Mesodermal cell (in vitro differentiated cells): ENCODE measurements at regions not wholly inside any gene's neighbourhood (a gene's known extent, or its start where the extent isn't known, plus 50 kb on each side); places are given as distances from the start of the nearest gene placed in this dataset.
A peak's percentile ranks its signal among the peaks of the same experiment; 100 is the strongest.

Experiments
- H3K27ac ChIP-seq: 2 replicates; pipeline ENCODE4 v1.7.0; 2013; ENCODE audit warnings: mild to moderate bottlenecking, low read depth, low read length, moderate library complexity; ENCODE audit not compliant: severe bottlenecking
- H3K36me3 ChIP-seq: 2 replicates; pipeline ENCODE4 v1.7.1; 2013; ENCODE audit warnings: mild to moderate bottlenecking, low read length, moderate library complexity; ENCODE audit not compliant: control insufficient read depth, insufficient read depth
- H3K4me1 ChIP-seq: one replicate; pipeline ENCODE4 v1.7.1; 2013; ENCODE audit warnings: mild to moderate bottlenecking, low read length; ENCODE audit not compliant: insufficient read depth, control insufficient read depth, poor library complexity, severe bottlenecking
- H3K4me3 ChIP-seq: 2 replicates; pipeline ENCODE4 v1.7.0; 2013; ENCODE audit warnings: low read length, control low read depth, mild to moderate bottlenecking; ENCODE audit not compliant: insufficient read depth, poor library complexity, severe bottlenecking; ENCODE audit errors: extremely low read depth
- H3K9me3 ChIP-seq: 2 replicates; pipeline ENCODE4 v1.7.1; 2013; ENCODE audit warnings: mild to moderate bottlenecking, low read length, moderate library complexity; ENCODE audit not compliant: control insufficient read depth
- WGBS, 2 experiments: methylation state at CpG; one replicate each; pipeline ENCODE4 v1.1.5; 2013; ENCODE audit warnings: missing lambda C conversion rate in 2 of 2; ENCODE audit not compliant: insufficient coverage in 2 of 2; 5-methylcytosine and 5-hydroxymethylcytosine counted together

DNA sequence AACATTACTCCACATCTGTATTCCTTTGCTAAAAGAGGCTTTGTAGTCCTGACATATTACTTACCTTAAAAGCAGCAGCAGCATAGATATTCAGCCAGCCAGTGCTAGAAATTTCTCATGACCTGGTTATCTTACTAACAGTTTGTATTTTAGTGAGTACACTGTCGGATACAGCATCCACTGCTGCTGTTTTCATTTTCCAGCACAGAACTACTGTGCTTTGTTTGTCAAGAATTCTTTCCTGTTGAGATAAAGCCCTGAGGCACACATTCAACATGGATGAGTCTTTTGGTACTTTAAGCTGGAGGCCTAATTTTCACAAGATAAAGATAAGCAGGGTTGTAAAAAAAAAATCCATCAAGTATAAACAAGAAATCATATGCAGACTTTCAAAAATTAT lies 311.2 kb upstream of the OPRM1 start:
- 38% methylated on average over 1 of the region's 1 CpG; no CpG with 5 or more reads in 1 of the 2 experiments for WGBS, 2 experiments
- H3K9me3 ChIP-seq = no peaks in the 10 kb centered on the region
- peaks cover 27% of the 10 kb centered on the region for H3K4me1 ChIP-seq
- H3K36me3 ChIP-seq = no peaks in the 10 kb centered on the region
- H3K4me3 ChIP-seq = no peak overlapping the region
- H3K27ac ChIP-seq = peak overlapping the region; percentile 89

DNA sequence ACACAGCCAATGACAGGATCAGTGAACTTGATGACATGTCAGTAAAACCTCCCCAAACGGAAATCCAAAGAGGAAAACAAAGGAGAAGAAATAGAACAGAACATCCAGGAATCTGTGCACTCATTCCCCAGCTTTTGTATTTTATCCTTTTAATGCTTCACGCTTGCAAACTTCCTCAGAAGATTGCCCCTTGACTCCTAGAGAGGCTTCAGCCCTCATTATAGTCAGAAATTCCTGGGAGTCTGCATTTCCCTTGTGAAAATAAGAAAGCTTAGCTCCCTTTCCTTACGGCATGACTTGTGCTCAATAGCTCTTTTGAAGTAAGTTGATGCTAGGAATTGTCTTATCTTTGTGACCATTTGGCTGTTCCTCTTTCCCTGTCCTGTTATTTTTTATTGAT lies 313.6 kb upstream of the OPRM1 start:
- Histone ChIP-seq H3K9me3 (no peaks in the 10 kb centered on the region), H3K27ac (peak overlapping the region; percentile 93), H3K4me3 (no peak overlapping the region), H3K36me3 (no peaks in the 10 kb centered on the region), H3K4me1 (peaks cover 27% of the 10 kb centered on the region)
- WGBS, 2 experiments = 62 to 86% methylated on average over 2 to 3 of the region's 3 CpGs

DNA sequence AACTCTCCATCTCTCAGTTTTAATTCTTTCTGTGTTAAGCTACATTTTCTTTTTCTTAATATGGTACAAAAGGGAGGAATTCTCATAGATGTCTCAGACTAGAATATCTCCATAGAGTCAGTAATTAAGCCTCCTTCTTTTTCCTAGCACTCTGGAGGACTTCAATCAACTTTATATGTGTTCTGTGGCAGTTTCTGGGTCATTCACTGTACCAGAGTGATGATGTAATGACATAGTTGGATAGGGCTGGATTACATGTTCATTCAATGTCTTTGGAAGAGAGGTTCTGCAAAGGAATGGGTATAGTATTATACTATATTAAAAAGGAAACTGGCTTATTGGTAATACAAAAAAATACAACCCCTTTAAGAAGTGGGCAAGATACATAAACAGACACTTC lies 318.3 kb upstream of the OPRM1 start:
- Histone ChIP-seq H3K4me3 (no peak overlapping the region), H3K36me3 (no peaks in the 10 kb centered on the region), H3K4me1 (peaks cover 9% of the 10 kb centered on the region), H3K27ac (no peak overlapping the region), H3K9me3 (no peaks in the 10 kb centered on the region)

DNA sequence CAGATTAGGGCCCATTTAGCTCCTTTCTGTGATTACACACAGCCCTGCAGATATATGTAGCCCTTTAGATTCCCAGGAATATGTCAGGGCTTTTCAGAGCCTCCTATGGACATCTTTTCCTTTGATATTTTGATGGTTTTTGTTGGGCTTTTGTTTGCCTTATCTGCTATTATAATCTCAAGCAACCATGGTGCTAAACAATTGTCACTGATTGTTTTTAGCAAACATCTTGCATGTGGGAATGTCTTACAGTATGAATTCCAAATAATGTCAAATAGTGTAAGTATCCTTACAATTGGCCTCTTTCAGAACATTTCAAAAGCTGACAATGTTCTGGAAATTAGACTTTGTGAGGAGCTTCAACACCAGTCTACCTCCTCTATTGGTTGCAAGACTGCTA lies 333.6 kb upstream of the OPRM1 start:
- no peak overlapping the region for H3K27ac ChIP-seq
- no peak overlapping the region for H3K4me3 ChIP-seq
- no peaks in the 10 kb centered on the region for H3K4me1 ChIP-seq
- no peaks in the 10 kb centered on the region for H3K36me3 ChIP-seq
- H3K9me3 ChIP-seq = peaks cover 8% of the 10 kb centered on the region

DNA sequence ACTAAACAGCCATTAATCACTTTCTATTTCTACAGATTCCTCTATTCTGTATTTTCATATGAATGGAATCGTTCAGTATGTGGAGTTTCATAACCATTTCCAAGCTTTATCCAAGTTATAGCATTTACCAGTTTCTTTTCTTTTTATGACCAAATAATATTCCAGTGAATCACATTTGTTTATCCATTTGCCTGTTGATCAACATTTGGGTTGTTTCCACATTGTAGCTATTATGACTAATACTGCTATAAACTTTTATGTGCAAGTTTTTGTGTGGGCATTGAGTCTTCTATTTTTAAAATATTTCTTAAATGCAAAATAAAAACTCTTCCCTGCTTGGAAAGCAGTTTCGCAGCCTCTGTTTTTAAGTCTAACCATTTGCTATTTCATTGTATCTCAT lies 336.4 kb upstream of the OPRM1 start:
- H3K9me3 ChIP-seq = peaks cover 8% of the 10 kb centered on the region
- H3K4me1 ChIP-seq = no peaks in the 10 kb centered on the region
- 100% methylated on average over 1 of the region's 2 CpGs; no CpG with 5 or more reads in 1 of the 2 experiments for WGBS, 2 experiments
- no peaks in the 10 kb centered on the region for H3K36me3 ChIP-seq
- H3K4me3 ChIP-seq = no peak overlapping the region
- H3K27ac ChIP-seq = no peak overlapping the region

GRCh38 chr6:153698637-153699036 lies 340.4 kb upstream of the OPRM1 start:
- Histone ChIP-seq H3K4me1 (no peaks in the 10 kb centered on the region), H3K27ac (no peak overlapping the region), H3K4me3 (no peak overlapping the region), H3K36me3 (no peaks in the 10 kb centered on the region), H3K9me3 (no peaks in the 10 kb centered on the region)
- no CpG with 5 or more reads among the region's 2 CpGs for WGBS, 2 experiments

DNA sequence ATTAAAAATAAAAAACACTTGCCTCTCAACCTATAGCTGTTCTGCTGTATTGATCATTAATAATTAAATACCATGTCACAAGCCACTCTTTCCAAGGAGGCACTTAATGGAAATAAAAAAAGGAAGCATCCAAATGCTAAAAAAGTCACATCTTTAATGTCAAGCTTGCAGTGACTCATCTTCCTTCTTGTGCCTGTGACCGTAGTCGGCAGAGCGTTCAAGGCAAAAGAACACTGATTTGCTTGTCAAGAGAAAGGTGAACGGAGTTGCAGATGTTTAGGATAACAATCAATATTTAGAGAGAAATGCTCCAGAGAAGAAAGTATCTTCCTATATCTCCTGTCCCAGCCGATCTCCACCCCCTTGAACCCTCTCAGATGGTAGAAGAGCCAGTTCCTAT lies 341.0 kb upstream of the OPRM1 start:
- 89 to 100% methylated on average over 2 to 3 of the region's 5 CpGs for WGBS, 2 experiments

GRCh38 chr6:153677522-153677921 lies 361.5 kb upstream of the OPRM1 start:
- H3K9me3 ChIP-seq = no peaks in the 10 kb centered on the region
- no peak overlapping the region for H3K27ac ChIP-seq
- no peaks in the 10 kb centered on the region for H3K4me1 ChIP-seq
- WGBS, 2 experiments = no CpG with 5 or more reads among the region's 2 CpGs
- no peak overlapping the region for H3K4me3 ChIP-seq
- no peaks in the 10 kb centered on the region for H3K36me3 ChIP-seq

More for the DNA sequence above, 341.0 kb upstream of the OPRM1 start:
- no peak overlapping the region for H3K27ac ChIP-seq
- H3K4me1 ChIP-seq = no peaks in the 10 kb centered on the region
- H3K9me3 ChIP-seq = no peaks in the 10 kb centered on the region
- H3K4me3 ChIP-seq = no peak overlapping the region
- H3K36me3 ChIP-seq = no peaks in the 10 kb centered on the region

- Histone ChIP-seq H3K4me3 (no peak overlapping the region), H3K27ac (no peak overlapping the region), H3K9me3 (no peaks in the 10 kb centered on the region), H3K36me3 (no peaks in the 10 kb centered on the region), H3K4me1 (no peaks in the 10 kb centered on the region)
- no CpG with 5 or more reads among the region's 2 CpGs for WGBS, 2 experiments
Measured at GRCh38 chr6:153673750-153674149, 365.3 kb upstream of the OPRM1 start.

GRCh38 chr6:153673225-153673624 lies 365.8 kb upstream of the OPRM1 start:
- Histone ChIP-seq H3K4me1 (no peaks in the 10 kb centered on the region), H3K36me3 (no peaks in the 10 kb centered on the region), H3K9me3 (no peaks in the 10 kb centered on the region), H3K27ac (no peak overlapping the region), H3K4me3 (no peak overlapping the region)
- no CpG with 5 or more reads among the region's 2 CpGs for WGBS, 2 experiments

- Histone ChIP-seq H3K9me3 (no peaks in the 10 kb centered on the region), H3K27ac (no peak overlapping the region), H3K36me3 (no peaks in the 10 kb centered on the region), H3K4me1 (no peaks in the 10 kb centered on the region), H3K4me3 (no peak overlapping the region)
- no CpG with 5 or more reads among the region's 4 CpGs for WGBS, 2 experiments
Measured at GRCh38 chr6:153670403-153671026, 368.5 kb upstream of the OPRM1 start.
